A673 (cell line): ENCODE measurements at regions not wholly inside any gene's neighbourhood (a gene's known extent, or its start where the extent isn't known, plus 50 kb on each side); places are given as distances from the start of the nearest gene placed in this dataset.

Experiments
- BruUV-seq: library from RNA; stranded (reverse); fragments of 400-500 nt; replicated peaks from 2 replicates; lab custom pipeline; 2021; lab: Mats Ljungman, UMichigan
- CTCF ChIA-PET: fragments of 300-600 bp; sonication (Branson Sonifier 250); formaldehyde crosslinking; loops from one replicate; lab custom pipeline; 2022; ENCODE audit warnings: antibody characterized with exemption; lab: Charles Lee
- POLR2A ChIA-PET: fragments of 300-600 bp; sonication (Branson Sonifier 250); formaldehyde crosslinking; loops from one replicate; lab custom pipeline; 2022; ENCODE audit warnings: antibody characterized with exemption; ENCODE audit not compliant: low non-redundant PET; lab: Charles Lee
- DNase-seq: peaks from one replicate; pipeline ENCODE4 v3.0.0-alpha.2; 2015; ENCODE audit warnings: low spot score
- H3K27ac ChIP-seq: fragments of 200-600 bp; sonication (generic); 2 replicates; pipeline ENCODE4 v1.5.1; 2016; ENCODE audit warnings: mixed run types, low read depth, mild to moderate bottlenecking, mixed read lengths, antibody characterized with exemption, low read length; ENCODE audit not compliant: poor library complexity, severe bottlenecking
- H3K27me3 ChIP-seq: fragments of 200-600 bp; sonication (generic); replicated peaks from 2 replicates; pipeline ENCODE4 v1.6.1; 2017; ENCODE audit warnings: mixed run types, low read depth, mild to moderate bottlenecking, mixed read lengths, antibody characterized with exemption, low read length; ENCODE audit not compliant: insufficient read depth, poor library complexity
- H3K36me3 ChIP-seq: fragments of 200-600 bp; sonication (generic); 2 replicates; pipeline ENCODE4 v1.6.1; 2016; ENCODE audit warnings: mixed run types, mild to moderate bottlenecking, mixed read lengths, antibody characterized with exemption, low read length; ENCODE audit not compliant: insufficient read depth, poor library complexity, severe bottlenecking
- H3K4me1 ChIP-seq: fragments of 200-600 bp; sonication (generic); 2 replicates; pipeline ENCODE4 v1.6.1; 2017; ENCODE audit warnings: mixed run types, mild to moderate bottlenecking, mixed read lengths, antibody characterized with exemption, low read length; ENCODE audit not compliant: insufficient read depth, poor library complexity, severe bottlenecking
- H3K4me3 ChIP-seq: fragments of 200-600 bp; sonication (generic); 2 replicates; pipeline ENCODE4 v1.5.1; 2016; ENCODE audit warnings: low read depth, mixed run types, mild to moderate bottlenecking, mixed read lengths, low read length; ENCODE audit not compliant: poor library complexity, severe bottlenecking
- H3K9me3 ChIP-seq: fragments of 200-600 bp; sonication (generic); 2 replicates; pipeline ENCODE4 v1.6.1; 2016; ENCODE audit warnings: mixed run types, low read depth, mild to moderate bottlenecking, mixed read lengths, antibody characterized with exemption, low read length; ENCODE audit not compliant: poor library complexity, severe bottlenecking
- EZH2 ChIP-seq: fragments of 200-600 bp; sonication (generic); IDR thresholded peaks from 2 replicates; pipeline ENCODE4 v1.6.1; 2017; ENCODE audit warnings: borderline replicate concordance, low read depth, mild to moderate bottlenecking, mixed read lengths, antibody characterized with exemption, low read length; ENCODE audit not compliant: poor library complexity, severe bottlenecking
- intact Hi-C: fragments of 100-400 bp; cut with micrococcal nuclease; formaldehyde crosslinking; loops from one replicate; pipeline ENCODE4 v1.10.0; 2022; ENCODE audit not compliant: unreplicated experiment
- TF ChIP-seq, protein P1 (sequence below): fragments of 300-800, 200-600 bp; sonication (generic); conservative IDR thresholded peaks from 2 replicates; pipeline ENCODE4 v1.5.1; 2017; ENCODE audit warnings: low read depth, mild to moderate bottlenecking, antibody characterized with exemption, low read length, moderate library complexity, mixed read lengths

DNA sequence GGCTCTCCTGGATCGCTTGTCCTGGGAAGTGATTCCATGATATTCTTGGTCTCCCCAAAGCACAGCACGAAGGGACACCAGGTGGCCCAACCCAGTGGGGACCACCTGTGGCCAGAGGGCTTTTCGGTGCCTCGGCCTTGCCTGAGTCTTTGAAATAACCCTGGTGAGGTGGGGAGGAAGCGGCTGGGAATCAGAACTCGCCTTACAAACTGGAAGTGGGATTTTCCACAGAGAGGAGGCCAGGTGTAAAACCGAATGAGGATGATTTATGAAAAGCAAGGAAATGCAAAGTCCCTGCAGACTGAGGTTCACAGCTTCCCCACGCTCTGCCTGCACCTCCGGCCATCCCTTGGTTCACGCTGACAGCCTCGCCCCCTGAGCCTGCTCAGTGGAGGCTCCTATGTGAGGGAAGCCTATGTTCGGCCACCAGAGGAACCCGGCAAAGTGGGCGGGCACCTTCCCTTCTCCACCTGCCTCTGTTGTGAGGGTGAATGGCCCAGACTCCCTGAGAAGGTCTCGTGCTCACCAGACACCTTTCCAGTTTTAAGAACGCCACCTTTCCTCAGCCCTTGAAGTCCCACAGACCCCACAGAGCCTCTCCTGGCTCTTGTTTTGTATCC is 133.8 kb upstream of the CST7 start:
- DNase-seq = no peak
- POLR2A ChIA-PET = no interaction called here
- Histone ChIP-seq H3K9me3 (no peaks in the 10 kb centered on the region), H3K27me3 (no peaks in the 10 kb centered on the region), H3K27ac (no peak overlapping the region), H3K36me3 (no peaks in the 10 kb centered on the region), H3K4me1 (no peaks in the 10 kb centered on the region), H3K4me3 (no peak overlapping the region)
- no TSS peak for BruUV-seq
- CTCF ChIA-PET = no interaction called here
- TF ChIP-seq EZH2 = no peak
- TF ChIP-seq, protein P1, sequence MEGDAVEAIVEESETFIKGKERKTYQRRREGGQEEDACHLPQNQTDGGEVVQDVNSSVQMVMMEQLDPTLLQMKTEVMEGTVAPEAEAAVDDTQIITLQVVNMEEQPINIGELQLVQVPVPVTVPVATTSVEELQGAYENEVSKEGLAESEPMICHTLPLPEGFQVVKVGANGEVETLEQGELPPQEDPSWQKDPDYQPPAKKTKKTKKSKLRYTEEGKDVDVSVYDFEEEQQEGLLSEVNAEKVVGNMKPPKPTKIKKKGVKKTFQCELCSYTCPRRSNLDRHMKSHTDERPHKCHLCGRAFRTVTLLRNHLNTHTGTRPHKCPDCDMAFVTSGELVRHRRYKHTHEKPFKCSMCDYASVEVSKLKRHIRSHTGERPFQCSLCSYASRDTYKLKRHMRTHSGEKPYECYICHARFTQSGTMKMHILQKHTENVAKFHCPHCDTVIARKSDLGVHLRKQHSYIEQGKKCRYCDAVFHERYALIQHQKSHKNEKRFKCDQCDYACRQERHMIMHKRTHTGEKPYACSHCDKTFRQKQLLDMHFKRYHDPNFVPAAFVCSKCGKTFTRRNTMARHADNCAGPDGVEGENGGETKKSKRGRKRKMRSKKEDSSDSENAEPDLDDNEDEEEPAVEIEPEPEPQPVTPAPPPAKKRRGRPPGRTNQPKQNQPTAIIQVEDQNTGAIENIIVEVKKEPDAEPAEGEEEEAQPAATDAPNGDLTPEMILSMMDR = no peak
- intact Hi-C loops = no loop called here

DNA sequence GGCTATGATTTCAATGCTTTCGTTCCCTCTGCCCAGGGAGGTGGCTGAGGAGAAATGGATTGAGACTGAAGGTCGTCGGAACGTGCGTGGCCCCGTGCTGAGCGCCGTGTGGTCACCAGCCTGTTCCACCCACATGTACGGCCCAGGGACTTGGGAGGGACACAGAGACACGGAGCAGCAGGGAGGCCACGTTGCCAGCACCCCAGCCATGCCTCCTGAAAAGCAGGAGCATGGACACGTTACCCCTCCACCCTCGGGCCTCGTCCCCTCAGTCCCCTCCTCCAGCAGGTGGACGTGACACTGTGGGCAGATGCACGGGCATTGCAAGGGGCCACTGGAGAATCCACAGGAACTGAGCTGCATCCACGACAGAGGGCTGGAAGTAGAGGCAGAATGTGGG is 133.1 kb upstream of the CST7 start:
- no peak overlapping the region for H3K4me3 ChIP-seq
- no peak for DNase-seq
- BruUV-seq = no TSS peak
- POLR2A ChIA-PET = no interaction called here
- CTCF ChIA-PET = no interaction called here
- intact Hi-C loops = no loop called here
- H3K36me3 ChIP-seq = no peaks in the 10 kb centered on the region
- no peak overlapping the region for H3K27ac ChIP-seq
- no peaks in the 10 kb centered on the region for H3K4me1 ChIP-seq
- TF ChIP-seq EZH2 = no peak
- TF ChIP-seq, protein P1 = no peak
- no peaks in the 10 kb centered on the region for H3K27me3 ChIP-seq
- no peaks in the 10 kb centered on the region for H3K9me3 ChIP-seq

DNA sequence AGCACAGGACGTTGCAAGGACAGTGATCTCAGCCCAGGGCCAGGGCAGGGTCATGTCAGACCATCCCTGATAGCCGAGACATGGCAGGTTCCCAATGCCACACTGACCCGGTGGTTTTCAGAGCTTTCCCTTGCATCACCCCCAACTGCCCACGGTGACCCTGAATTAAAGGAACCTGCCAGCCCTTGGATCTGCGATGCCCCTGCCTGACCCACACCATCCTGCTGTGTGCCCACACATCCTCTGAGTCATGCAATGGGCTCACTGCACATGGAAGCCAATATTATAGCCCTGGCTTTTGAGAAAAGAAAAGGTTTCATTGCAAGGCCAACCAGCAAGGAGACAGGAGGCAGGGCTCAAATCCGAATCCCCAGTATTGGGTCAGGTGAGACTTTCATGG is 132.6 kb upstream of the CST7 start:
- no peak overlapping the region for H3K27ac ChIP-seq
- H3K4me3 ChIP-seq = no peak overlapping the region
- no peaks in the 10 kb centered on the region for H3K9me3 ChIP-seq
- no peaks in the 10 kb centered on the region for H3K36me3 ChIP-seq
- DNase-seq = no peak
- no peak for TF ChIP-seq EZH2
- TF ChIP-seq, protein P1 = no peak
- no TSS peak for BruUV-seq
- H3K27me3 ChIP-seq = no peaks in the 10 kb centered on the region
- no peaks in the 10 kb centered on the region for H3K4me1 ChIP-seq
- intact Hi-C loops = no loop called here
- CTCF ChIA-PET = no interaction called here
- POLR2A ChIA-PET = no interaction called here
